SJSA1 (cell line): ENCODE measurements at regions not wholly inside any gene's neighbourhood (a gene's known extent, or its start where the extent isn't known, plus 50 kb on each side); places are given as distances from the start of the nearest gene placed in this dataset.

Source experiments
- DNase-seq, 2 experiments: peaks; one replicate each; pipeline ENCODE4 v3.0.0-alpha.2; 2015 to 2020; ENCODE audit warnings: low spot score in 2 of 2, low read depth in 1 of 2
- H3K27ac ChIP-seq: fragments of 250-450 bp; sonication (Bioruptor Pico); 2 replicates; pipeline ENCODE4 v1.5.1; 2020; ENCODE audit warnings: mild to moderate bottlenecking, moderate library complexity
- H3K27me3 ChIP-seq: fragments of 250-450 bp; sonication (Bioruptor Pico); replicated peaks from 2 replicates; pipeline ENCODE4 v1.5.1; 2020; ENCODE audit warnings: mild to moderate bottlenecking, moderate library complexity
- H3K36me3 ChIP-seq: fragments of 250-450 bp; sonication (Bioruptor Pico); 2 replicates; pipeline ENCODE4 v1.5.1; 2020; ENCODE audit warnings: mild to moderate bottlenecking
- H3K4me1 ChIP-seq: fragments of 250-450 bp; sonication (Bioruptor Pico); replicated peaks from 2 replicates; pipeline ENCODE4 v1.6.1; 2021; ENCODE audit warnings: mild to moderate bottlenecking
- H3K4me3 ChIP-seq: fragments of 250-450 bp; sonication (Bioruptor Pico); 2 replicates; pipeline ENCODE4 v1.5.1; 2020; ENCODE audit warnings: mild to moderate bottlenecking
- H3K9me3 ChIP-seq: fragments of 250-450 bp; sonication (Bioruptor Pico); replicated peaks from 2 replicates; pipeline ENCODE4 v1.5.1; 2020; ENCODE audit warnings: mild to moderate bottlenecking

DNA sequence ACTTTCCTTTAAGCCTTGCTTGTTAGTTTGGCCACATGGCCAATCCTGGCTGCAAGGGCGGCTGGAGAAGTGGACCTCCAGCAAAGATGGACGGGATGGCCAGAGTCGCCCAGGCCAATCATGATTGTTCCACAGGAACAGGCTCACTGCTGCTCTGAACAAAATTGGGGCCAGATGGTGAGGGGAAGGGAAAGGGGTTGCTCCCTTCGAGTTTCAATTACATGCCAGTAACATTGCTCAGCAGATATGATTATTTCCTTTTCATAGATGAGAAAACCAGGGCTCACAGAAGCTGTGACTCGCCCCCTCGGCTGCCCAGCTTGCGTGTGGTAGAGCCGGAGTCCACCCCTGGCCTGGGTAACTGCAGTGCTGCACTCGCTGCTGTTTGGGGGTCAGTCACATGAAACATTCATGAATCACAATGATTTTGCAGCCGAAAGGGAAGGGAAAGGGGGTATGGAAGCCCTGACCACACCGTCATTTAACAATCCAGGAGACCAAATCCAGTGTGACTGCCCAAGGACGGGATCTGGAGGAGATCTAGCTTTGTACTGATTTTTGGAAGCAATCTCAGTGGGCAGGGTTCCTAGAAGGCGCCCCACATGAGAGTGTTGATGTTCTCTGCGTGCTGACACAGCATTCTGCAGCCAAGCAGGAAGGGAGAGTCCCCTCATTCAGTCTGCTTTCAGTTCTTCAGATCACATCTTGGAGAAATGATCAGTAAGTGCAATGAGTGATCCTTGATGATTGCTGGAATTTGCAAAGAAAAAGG lies 77.3 kb upstream of the MSX1 start:
- no peaks in the 10 kb centered on the region for H3K4me1 ChIP-seq
- H3K4me3 ChIP-seq, result no peak overlapping the region
- no peak for DNase-seq
- H3K27me3 ChIP-seq, result no peaks in the 10 kb centered on the region
- H3K27ac ChIP-seq, result no peak overlapping the region
- no peaks in the 10 kb centered on the region for H3K36me3 ChIP-seq
- no peaks in the 10 kb centered on the region for H3K9me3 ChIP-seq

GRCh38 chr4:4780729-4781244 lies 78.7 kb upstream of the MSX1 start:
- Histone ChIP-seq H3K27ac (no peak overlapping the region), H3K9me3 (no peaks in the 10 kb centered on the region), H3K4me1 (no peaks in the 10 kb centered on the region), H3K27me3 (no peaks in the 10 kb centered on the region), H3K36me3 (no peaks in the 10 kb centered on the region), H3K4me3 (no peak overlapping the region)
- no peak for DNase-seq

- H3K36me3 ChIP-seq, result no peaks in the 10 kb centered on the region
- no peaks in the 10 kb centered on the region for H3K27me3 ChIP-seq
- DNase-seq, result no peak
- no peaks in the 10 kb centered on the region for H3K9me3 ChIP-seq
- H3K4me3 ChIP-seq, result no peak overlapping the region
- H3K4me1 ChIP-seq, result no peaks in the 10 kb centered on the region
- no peak overlapping the region for H3K27ac ChIP-seq
These were observed 80.0 kb upstream of the MSX1 start for GRCh38 chr4:4779486-4779885.

DNA sequence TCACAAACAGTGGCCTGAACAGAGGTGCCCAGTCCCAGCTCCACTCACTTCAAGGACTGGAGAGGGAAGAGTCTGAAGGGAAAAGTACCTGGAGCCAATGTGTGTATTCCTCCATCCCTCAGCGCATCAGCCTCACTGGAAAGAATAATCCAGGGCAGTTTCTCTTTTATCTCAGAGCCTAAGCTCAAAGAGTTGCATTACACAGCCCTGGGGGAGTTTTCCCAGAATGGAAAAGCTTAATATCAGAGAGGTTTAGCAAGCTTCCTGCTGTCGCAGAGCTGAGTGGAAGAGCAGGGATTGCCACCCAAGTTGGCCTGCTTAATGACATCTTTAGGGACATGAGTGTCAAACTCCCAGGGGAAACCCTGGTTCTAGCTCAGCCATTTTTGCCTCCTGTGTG lies 80.4 kb upstream of the MSX1 start:
- H3K27ac ChIP-seq, result no peak overlapping the region
- H3K4me3 ChIP-seq, result no peak overlapping the region
- no peaks in the 10 kb centered on the region for H3K27me3 ChIP-seq
- no peak for DNase-seq
- H3K4me1 ChIP-seq, result no peaks in the 10 kb centered on the region
- no peaks in the 10 kb centered on the region for H3K9me3 ChIP-seq
- H3K36me3 ChIP-seq, result no peaks in the 10 kb centered on the region

DNA sequence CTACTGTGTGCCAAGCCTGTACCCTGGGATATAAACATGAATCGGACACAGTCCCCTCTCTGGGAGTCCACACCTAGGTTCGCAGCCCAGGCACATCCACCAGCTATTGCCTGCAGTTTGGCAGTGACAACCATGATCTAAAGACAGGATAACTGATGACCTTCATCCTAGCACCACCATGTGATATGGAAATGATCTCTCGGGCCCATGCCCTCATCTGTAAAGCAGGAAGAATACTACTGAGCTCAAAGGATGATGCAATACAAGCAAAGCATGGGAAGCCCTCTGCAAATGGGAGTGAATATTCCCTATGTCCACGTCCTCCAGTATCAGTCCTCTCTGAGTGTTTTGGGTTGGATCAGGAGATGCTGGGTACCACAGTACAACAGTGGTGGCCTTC lies 80.9 kb upstream of the MSX1 start:
- no peak for DNase-seq
- no peak overlapping the region for H3K27ac ChIP-seq

GRCh38 chr4:4776934-4777333 lies 82.5 kb upstream of the MSX1 start:
- Histone ChIP-seq H3K27me3 (no peaks in the 10 kb centered on the region), H3K4me1 (no peaks in the 10 kb centered on the region), H3K4me3 (no peak overlapping the region), H3K36me3 (no peaks in the 10 kb centered on the region), H3K9me3 (no peaks in the 10 kb centered on the region), H3K27ac (no peak overlapping the region)
- DNase-seq, result no peak

More for the DNA sequence above, 80.9 kb upstream of the MSX1 start:
- no peak overlapping the region for H3K4me3 ChIP-seq
- H3K4me1 ChIP-seq, result no peaks in the 10 kb centered on the region
- H3K36me3 ChIP-seq, result no peaks in the 10 kb centered on the region
- H3K9me3 ChIP-seq, result no peaks in the 10 kb centered on the region
- no peaks in the 10 kb centered on the region for H3K27me3 ChIP-seq

GRCh38 chr4:4776335-4776734 lies 83.1 kb upstream of the MSX1 start:
- Histone ChIP-seq H3K4me1 (no peaks in the 10 kb centered on the region), H3K4me3 (no peak overlapping the region), H3K27ac (no peak overlapping the region), H3K9me3 (no peaks in the 10 kb centered on the region), H3K27me3 (no peaks in the 10 kb centered on the region), H3K36me3 (no peaks in the 10 kb centered on the region)
- no peak for DNase-seq

- no peak for DNase-seq
- H3K27me3 ChIP-seq, result no peaks in the 10 kb centered on the region
- no peaks in the 10 kb centered on the region for H3K9me3 ChIP-seq
- H3K36me3 ChIP-seq, result no peaks in the 10 kb centered on the region
- no peak overlapping the region for H3K27ac ChIP-seq
- no peak overlapping the region for H3K4me3 ChIP-seq
- H3K4me1 ChIP-seq, result no peaks in the 10 kb centered on the region
These were observed 83.9 kb upstream of the MSX1 start for GRCh38 chr4:4775493-4776004.

DNA sequence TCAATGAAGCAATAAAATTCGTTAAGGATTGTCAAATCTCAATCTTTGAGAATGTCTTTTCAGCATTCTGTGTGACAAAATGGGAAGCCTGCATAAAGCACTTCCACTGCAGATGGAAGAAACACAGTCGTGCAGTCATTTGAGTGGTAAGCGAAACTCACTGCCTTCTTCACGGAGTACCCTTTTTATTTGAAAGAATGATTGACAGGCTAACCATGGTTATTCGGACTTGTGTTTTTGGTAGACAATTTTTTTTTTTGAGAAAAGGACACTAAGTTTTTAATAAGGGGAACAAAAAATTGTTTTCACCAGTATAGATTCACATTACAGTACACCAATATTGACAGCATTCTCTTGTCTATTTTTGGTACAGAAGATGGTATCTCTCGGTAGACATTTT lies 86.9 kb upstream of the MSX1 start:
- no peak for DNase-seq
- Histone ChIP-seq H3K27me3 (no peaks in the 10 kb centered on the region), H3K27ac (no peak overlapping the region)

GRCh38 chr4:4771160-4771559 lies 88.3 kb upstream of the MSX1 start:
- no peaks in the 10 kb centered on the region for H3K9me3 ChIP-seq
- no peak overlapping the region for H3K4me3 ChIP-seq
- H3K27me3 ChIP-seq, result no peaks in the 10 kb centered on the region
- no peak overlapping the region for H3K27ac ChIP-seq
- no peaks in the 10 kb centered on the region for H3K36me3 ChIP-seq
- DNase-seq, result no peak
- no peaks in the 10 kb centered on the region for H3K4me1 ChIP-seq

More for the DNA sequence above, 86.9 kb upstream of the MSX1 start:
- Histone ChIP-seq H3K4me3 (no peak overlapping the region), H3K4me1 (no peaks in the 10 kb centered on the region), H3K9me3 (no peaks in the 10 kb centered on the region), H3K36me3 (no peaks in the 10 kb centered on the region)

GRCh38 chr4:4770610-4771009 lies 88.9 kb upstream of the MSX1 start:
- no peak overlapping the region for H3K27ac ChIP-seq
- H3K4me1 ChIP-seq, result no peaks in the 10 kb centered on the region
- DNase-seq, result no peak
- no peaks in the 10 kb centered on the region for H3K27me3 ChIP-seq
- no peaks in the 10 kb centered on the region for H3K36me3 ChIP-seq
- no peak overlapping the region for H3K4me3 ChIP-seq
- no peaks in the 10 kb centered on the region for H3K9me3 ChIP-seq

GRCh38 chr4:4766564-4766963 lies 92.9 kb upstream of the MSX1 start:
- no peak for DNase-seq
- Histone ChIP-seq H3K36me3 (no peaks in the 10 kb centered on the region), H3K27ac (no peak overlapping the region), H3K27me3 (no peaks in the 10 kb centered on the region), H3K4me3 (no peak overlapping the region), H3K4me1 (no peaks in the 10 kb centered on the region), H3K9me3 (no peaks in the 10 kb centered on the region)

DNA sequence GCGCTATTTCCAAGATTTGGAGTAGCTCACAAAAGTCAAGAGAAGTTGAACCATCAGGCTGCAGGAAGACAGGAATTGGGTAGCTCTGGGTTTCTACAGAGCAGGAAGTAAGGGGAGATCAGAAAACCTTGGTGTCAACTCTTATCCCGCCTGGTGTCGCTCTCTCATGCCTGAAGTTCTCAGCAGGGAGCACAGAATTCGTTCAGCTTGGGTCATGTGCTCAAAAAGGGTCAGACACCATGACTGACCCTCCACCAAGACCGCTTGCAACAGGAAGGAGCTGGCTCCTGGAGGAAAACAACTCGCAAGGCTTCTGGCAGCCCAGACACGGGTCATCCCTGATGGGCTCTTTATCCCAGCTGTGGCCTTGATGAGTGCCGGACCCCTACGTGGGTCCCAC lies 93.7 kb upstream of the MSX1 start:
- DNase-seq, result no peak
- no peaks in the 10 kb centered on the region for H3K4me1 ChIP-seq
- no peaks in the 10 kb centered on the region for H3K9me3 ChIP-seq
- no peak overlapping the region for H3K4me3 ChIP-seq
- H3K27ac ChIP-seq, result no peak overlapping the region
- no peaks in the 10 kb centered on the region for H3K27me3 ChIP-seq
- H3K36me3 ChIP-seq, result no peaks in the 10 kb centered on the region

- H3K4me3 ChIP-seq, result no peak overlapping the region
- no peak overlapping the region for H3K27ac ChIP-seq
- no peaks in the 10 kb centered on the region for H3K9me3 ChIP-seq
- H3K4me1 ChIP-seq, result no peaks in the 10 kb centered on the region
- DNase-seq, result no peak
- no peaks in the 10 kb centered on the region for H3K36me3 ChIP-seq
- no peaks in the 10 kb centered on the region for H3K27me3 ChIP-seq
These were observed 94.9 kb upstream of the MSX1 start for GRCh38 chr4:4764558-4764905.
